H1 (cell line): ENCODE measurements at regions not wholly inside any gene's neighbourhood (a gene's known extent, or its start where the extent isn't known, plus 50 kb on each side); places are given as distances from the start of the nearest gene placed in this dataset.

Source experiments
- TF ChIP-seq, protein P1 (sequence below): IDR thresholded peaks from 2 replicates; pipeline ENCODE4 v1.6.1; 2011; ENCODE audit warnings: low read depth, mild to moderate bottlenecking, low read length; ENCODE audit not compliant: insufficient read depth

- TF ChIP-seq, protein P1, sequence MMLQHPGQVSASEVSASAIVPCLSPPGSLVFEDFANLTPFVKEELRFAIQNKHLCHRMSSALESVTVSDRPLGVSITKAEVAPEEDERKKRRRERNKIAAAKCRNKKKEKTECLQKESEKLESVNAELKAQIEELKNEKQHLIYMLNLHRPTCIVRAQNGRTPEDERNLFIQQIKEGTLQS, result no peak
Observed at GRCh38 chr2:216261042-216261537, 111.2 kb downstream of the MARCHF4 start (continued).
